ENCODE measurements at regions not wholly inside any gene's neighbourhood (a gene's known extent, or its start where the extent isn't known, plus 50 kb on each side); places are given as distances from the start of the nearest gene placed in this dataset.
A peak's percentile ranks its signal among the peaks of the same experiment; 100 is the strongest.

DNA sequence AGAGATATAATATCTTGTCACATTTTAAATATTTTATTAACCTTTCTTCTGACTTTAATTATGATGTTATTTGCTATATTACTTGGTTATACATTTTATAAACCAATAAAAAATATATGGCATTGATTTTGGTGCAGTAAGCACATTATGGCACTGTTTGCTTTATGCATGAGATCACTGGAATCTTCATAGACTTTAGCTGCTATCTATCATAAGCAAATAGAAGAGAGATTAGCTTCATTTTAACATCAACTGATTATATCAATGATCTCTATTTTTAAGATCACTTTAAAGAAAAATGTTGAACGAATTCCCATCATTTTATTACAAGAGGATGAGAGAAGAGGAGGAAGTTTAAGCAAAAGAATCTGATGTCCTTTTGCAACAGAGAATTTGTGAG is 58.6 kb upstream of the CDK1 start:
- DNase-seq (no peak), ATAC-seq (ENCODE audit: poor library complexity) (no peak)
- POLR2A ChIA-PET: interaction anchor here (1.6 kb wide), 1 partner anchor 10 kb away, joined by 4 read pairs; no protein-coding TSS in a partner anchor
- Histone ChIP-seq H3K4me3 (ENCODE audit: low read length) (no peak overlapping the region), H3K27ac (ENCODE audit: low read depth in 1 of 2, low read length in 2 of 2) (no peak overlapping the region), H3K4me1 (ENCODE audit: insufficient read depth, low read length) (peaks cover 8% of the 10 kb centered on the region), H3K27me3 (ENCODE audit: control insufficient read depth in 1 of 2, insufficient read depth in 2 of 2, low read length in 2 of 2) (no peaks in the 10 kb centered on the region), H3K9me3 (ENCODE audit: control insufficient read depth in 1 of 2, insufficient read depth in 1 of 2, low read length in 2 of 2) (no peaks in the 10 kb centered on the region), H3K36me3 (ENCODE audit: insufficient read depth, low read length) (no peaks in the 10 kb centered on the region)
- Mint-ChIP-seq H3K4me3 (no peak overlapping the region), H3K36me3 (ENCODE audit: low read depth) (peaks cover 9% of the 10 kb centered on the region), H3K27me3 (no peaks in the 10 kb centered on the region), H3K9me3 (peaks cover 3% of the 10 kb centered on the region), H3K27ac (no peak overlapping the region), H3K4me1 (ENCODE audit: low read depth) (peaks cover 76% of the 10 kb centered on the region)
- CTCF ChIA-PET: no interaction called here
- intact Hi-C loops (cut with DNase I, micrococcal nuclease): no loop called here
- TF ChIP-seq, protein P1, sequence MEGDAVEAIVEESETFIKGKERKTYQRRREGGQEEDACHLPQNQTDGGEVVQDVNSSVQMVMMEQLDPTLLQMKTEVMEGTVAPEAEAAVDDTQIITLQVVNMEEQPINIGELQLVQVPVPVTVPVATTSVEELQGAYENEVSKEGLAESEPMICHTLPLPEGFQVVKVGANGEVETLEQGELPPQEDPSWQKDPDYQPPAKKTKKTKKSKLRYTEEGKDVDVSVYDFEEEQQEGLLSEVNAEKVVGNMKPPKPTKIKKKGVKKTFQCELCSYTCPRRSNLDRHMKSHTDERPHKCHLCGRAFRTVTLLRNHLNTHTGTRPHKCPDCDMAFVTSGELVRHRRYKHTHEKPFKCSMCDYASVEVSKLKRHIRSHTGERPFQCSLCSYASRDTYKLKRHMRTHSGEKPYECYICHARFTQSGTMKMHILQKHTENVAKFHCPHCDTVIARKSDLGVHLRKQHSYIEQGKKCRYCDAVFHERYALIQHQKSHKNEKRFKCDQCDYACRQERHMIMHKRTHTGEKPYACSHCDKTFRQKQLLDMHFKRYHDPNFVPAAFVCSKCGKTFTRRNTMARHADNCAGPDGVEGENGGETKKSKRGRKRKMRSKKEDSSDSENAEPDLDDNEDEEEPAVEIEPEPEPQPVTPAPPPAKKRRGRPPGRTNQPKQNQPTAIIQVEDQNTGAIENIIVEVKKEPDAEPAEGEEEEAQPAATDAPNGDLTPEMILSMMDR (IDR thresholded peaks at IDR 0.05): no peak

GRCh38 chr10:60718886-60719285 is 59.4 kb upstream of the CDK1 start:
- intact Hi-C loops (cut with DNase I, micrococcal nuclease): no loop called here

DNA sequence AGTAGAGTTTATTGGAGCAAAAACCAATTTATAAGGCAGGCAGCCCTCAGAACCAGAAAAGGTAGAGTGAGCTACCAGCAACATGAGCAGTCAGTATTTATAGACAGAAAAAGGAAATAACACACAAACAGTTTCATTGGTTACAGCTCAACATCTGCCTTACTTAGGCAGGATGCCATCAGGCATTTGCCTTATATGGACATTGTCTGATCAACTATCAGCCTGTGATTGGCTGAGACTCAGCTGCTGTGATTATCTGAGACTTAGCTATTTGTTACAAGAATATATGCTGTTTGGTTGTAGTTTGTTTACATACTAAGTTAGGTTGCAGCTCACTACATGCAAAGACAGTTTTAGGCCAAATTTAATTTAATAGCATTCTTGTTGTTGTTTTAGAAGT is 60.4 kb upstream of the CDK1 start:
- H3K27ac ChIP-seq (ENCODE audit: low read depth in 1 of 2, low read length in 2 of 2): no peak overlapping the region
- no peak overlapping the region for H3K4me3 ChIP-seq (ENCODE audit: low read length)
- no peaks in the 10 kb centered on the region for H3K9me3 ChIP-seq (ENCODE audit: control insufficient read depth in 1 of 2, insufficient read depth in 1 of 2, low read length in 2 of 2)
- POLR2A ChIA-PET: interaction anchor here (0.7 to 1.6 kb wide), 5 partner anchors 9 to 59 kb away, joined by 3 to 7 read pairs (median 4); no protein-coding TSS in a partner anchor
- no peaks in the 10 kb centered on the region for H3K27me3 Mint-ChIP-seq
- CTCF ChIA-PET: interaction anchor here (1.6 kb wide), 1 partner anchor 14 kb away, joined by 5 read pairs; no protein-coding TSS in a partner anchor
- ATAC-seq (ENCODE audit: poor library complexity): peak; percentile 52
- no peaks in the 10 kb centered on the region for H3K36me3 ChIP-seq (ENCODE audit: insufficient read depth, low read length)
- peak in 1 of 14 experiments; percentile 28 for DNase-seq
- peaks cover 11% of the 10 kb centered on the region for H3K4me1 ChIP-seq (ENCODE audit: insufficient read depth, low read length)
- peaks cover 79% of the 10 kb centered on the region for H3K4me1 Mint-ChIP-seq (ENCODE audit: low read depth)
- TF ChIP-seq, protein P1 (IDR thresholded peaks at IDR 0.05): no peak
- no peaks in the 10 kb centered on the region for H3K27me3 ChIP-seq (ENCODE audit: control insufficient read depth in 1 of 2, insufficient read depth in 2 of 2, low read length in 2 of 2)
- peaks cover 9% of the 10 kb centered on the region for H3K36me3 Mint-ChIP-seq (ENCODE audit: low read depth)
- no peaks in the 10 kb centered on the region for H3K9me3 Mint-ChIP-seq
- intact Hi-C loops (cut with DNase I, micrococcal nuclease): no loop called here
- H3K4me3 Mint-ChIP-seq: no peak overlapping the region
- H3K27ac Mint-ChIP-seq: no peak overlapping the region

More at GRCh38 chr10:60718886-60719285, 59.4 kb upstream of the CDK1 start:
- Mint-ChIP-seq H3K27me3 (no peaks in the 10 kb centered on the region), H3K4me3 (no peak overlapping the region), H3K4me1 (ENCODE audit: low read depth) (peaks cover 78% of the 10 kb centered on the region), H3K36me3 (ENCODE audit: low read depth) (peaks cover 9% of the 10 kb centered on the region), H3K27ac (no peak overlapping the region), H3K9me3 (no peaks in the 10 kb centered on the region)
- POLR2A ChIA-PET: interaction anchor here (0.8 kb wide), 1 partner anchor 10 kb away, joined by 4 read pairs; no protein-coding TSS in a partner anchor
- Histone ChIP-seq H3K4me3 (ENCODE audit: low read length) (no peak overlapping the region), H3K27me3 (ENCODE audit: control insufficient read depth in 1 of 2, insufficient read depth in 2 of 2, low read length in 2 of 2) (no peaks in the 10 kb centered on the region), H3K4me1 (ENCODE audit: insufficient read depth, low read length) (peaks cover 11% of the 10 kb centered on the region), H3K36me3 (ENCODE audit: insufficient read depth, low read length) (no peaks in the 10 kb centered on the region), H3K9me3 (ENCODE audit: control insufficient read depth in 1 of 2, insufficient read depth in 1 of 2, low read length in 2 of 2) (no peaks in the 10 kb centered on the region), H3K27ac (ENCODE audit: low read depth in 1 of 2, low read length in 2 of 2) (no peak overlapping the region)
- no peak for DNase-seq
- TF ChIP-seq, protein P1 (IDR thresholded peaks at IDR 0.05): no peak
- CTCF ChIA-PET: no interaction called here
- ATAC-seq (ENCODE audit: poor library complexity): no peak
